ENCODE measurements at regions not wholly inside any gene's neighbourhood (a gene's known extent, or its start where the extent isn't known, plus 50 kb on each side); places are given as distances from the start of the nearest gene placed in this dataset.

- no peak for TF ChIP-seq POLR2AphosphoS5 (IDR thresholded peaks at IDR 0.05; ENCODE audit: insufficient read depth in 1 of 2, low read depth in 1 of 2)
- no peak for TF ChIP-seq CTCF (IDR thresholded peaks at IDR 0.05)
Observed at GRCh38 chr7:16944936-16945335, 63.2 kb upstream of the AGR3 start.

Data from vagina (tissue), 2 donors.